ENCODE measurements at regions not wholly inside any gene's neighbourhood (a gene's known extent, or its start where the extent isn't known, plus 50 kb on each side); places are given as distances from the start of the nearest gene placed in this dataset.

GRCh38 chr2:2931318-2932075 lies 446.1 kb downstream of the EIPR1 start:
- ChIA-PET CTCF (no interaction called here), POLR2A (no interaction called here)
- Mint-ChIP-seq H3K9me3 (peaks cover 3 to 12% (median 7%) of the 10 kb centered on the region in 5 donors), H3K27ac (no peak overlapping the region), H3K27me3 (peaks cover 0 to 3% of the 10 kb centered on the region in 2 donors), H3K36me3 (no peaks in the 10 kb centered on the region), H3K4me1 (no peaks in the 10 kb centered on the region), H3K4me3 (no peak overlapping the region)
- Histone ChIP-seq H3K9me3 (ENCODE audit: low read length) (no peaks in the 10 kb centered on the region), H3K36me3 (ENCODE audit: insufficient read depth, low read length) (no peaks in the 10 kb centered on the region), H3K27me3 (ENCODE audit: insufficient read depth, low read length, poor library complexity, severe bottlenecking) (no peaks in the 10 kb centered on the region), H3K27ac (ENCODE audit: low read depth, low read length) (no peak overlapping the region), H3K4me3 (ENCODE audit: low read length) (no peak overlapping the region), H3K4me1 (ENCODE audit: insufficient read depth, low read length) (no peaks in the 10 kb centered on the region)
- no peak for DNase-seq

GRCh38 chr2:2930841-2931240 lies 446.8 kb downstream of the EIPR1 start:
- H3K4me1 ChIP-seq (ENCODE audit: insufficient read depth, low read length): no peaks in the 10 kb centered on the region
- no peak overlapping the region for H3K4me3 ChIP-seq (ENCODE audit: low read length)
- POLR2A ChIA-PET: no interaction called here
- Mint-ChIP-seq H3K27ac (no peak overlapping the region), H3K4me3 (no peak overlapping the region), H3K4me1 (no peaks in the 10 kb centered on the region), H3K27me3 (peaks cover 0 to 3% of the 10 kb centered on the region in 2 donors), H3K36me3 (no peaks in the 10 kb centered on the region), H3K9me3 (peaks cover 3 to 12% (median 7%) of the 10 kb centered on the region in 5 donors)
- H3K36me3 ChIP-seq (ENCODE audit: insufficient read depth, low read length): no peaks in the 10 kb centered on the region
- CTCF ChIA-PET: no interaction called here
- H3K27ac ChIP-seq (ENCODE audit: low read depth, low read length): no peak overlapping the region
- H3K27me3 ChIP-seq (ENCODE audit: insufficient read depth, low read length, poor library complexity, severe bottlenecking): no peaks in the 10 kb centered on the region
- no peak for DNase-seq
- no peaks in the 10 kb centered on the region for H3K9me3 ChIP-seq (ENCODE audit: low read length)

GRCh38 chr2:2926858-2927175 lies 450.8 kb downstream of the EIPR1 start:
- POLR2A ChIA-PET: no interaction called here
- Mint-ChIP-seq H3K9me3 (peaks cover 3 to 12% (median 7%) of the 10 kb centered on the region in 5 donors), H3K4me1 (no peaks in the 10 kb centered on the region), H3K27me3 (peaks cover 0 to 5% of the 10 kb centered on the region in 2 donors), H3K36me3 (no peaks in the 10 kb centered on the region), H3K4me3 (no peak overlapping the region), H3K27ac (no peak overlapping the region)
- H3K36me3 ChIP-seq (ENCODE audit: insufficient read depth, low read length): no peaks in the 10 kb centered on the region
- H3K27me3 ChIP-seq (ENCODE audit: insufficient read depth, low read length, poor library complexity, severe bottlenecking): no peaks in the 10 kb centered on the region
- no peak for DNase-seq
- H3K4me1 ChIP-seq (ENCODE audit: insufficient read depth, low read length): no peaks in the 10 kb centered on the region
- H3K9me3 ChIP-seq (ENCODE audit: low read length): no peaks in the 10 kb centered on the region
- no peak overlapping the region for H3K4me3 ChIP-seq (ENCODE audit: low read length)
- H3K27ac ChIP-seq (ENCODE audit: low read depth, low read length): no peak overlapping the region
- CTCF ChIA-PET: no interaction called here

GRCh38 chr2:2926009-2926857 lies 451.4 kb downstream of the EIPR1 start:
- H3K36me3 ChIP-seq (ENCODE audit: insufficient read depth, low read length): no peaks in the 10 kb centered on the region
- H3K4me1 ChIP-seq (ENCODE audit: insufficient read depth, low read length): no peaks in the 10 kb centered on the region
- H3K27me3 ChIP-seq (ENCODE audit: insufficient read depth, low read length, poor library complexity, severe bottlenecking): no peaks in the 10 kb centered on the region
- H3K27ac ChIP-seq (ENCODE audit: low read depth, low read length): no peak overlapping the region
- no peaks in the 10 kb centered on the region for H3K9me3 ChIP-seq (ENCODE audit: low read length)
- Mint-ChIP-seq H3K27me3 (peaks cover 0 to 5% of the 10 kb centered on the region in 2 donors), H3K36me3 (no peaks in the 10 kb centered on the region), H3K9me3 (peaks cover 3 to 12% (median 7%) of the 10 kb centered on the region in 5 donors), H3K27ac (no peak overlapping the region), H3K4me1 (no peaks in the 10 kb centered on the region), H3K4me3 (no peak overlapping the region)
- H3K4me3 ChIP-seq (ENCODE audit: low read length): no peak overlapping the region
- no peak for DNase-seq
- CTCF ChIA-PET: no interaction called here
- POLR2A ChIA-PET: no interaction called here

- Mint-ChIP-seq H3K27me3 (peaks cover 5 to 9% of the 10 kb centered on the region in 2 donors), H3K9me3 (peaks cover 0 to 4% (median 0%) of the 10 kb centered on the region in 5 donors), H3K4me1 (no peaks in the 10 kb centered on the region), H3K4me3 (no peak overlapping the region), H3K27ac (no peak overlapping the region), H3K36me3 (no peaks in the 10 kb centered on the region)
- Histone ChIP-seq H3K27me3 (ENCODE audit: insufficient read depth, low read length, poor library complexity, severe bottlenecking) (no peaks in the 10 kb centered on the region), H3K4me3 (ENCODE audit: low read length) (no peak overlapping the region), H3K27ac (ENCODE audit: low read depth, low read length) (no peak overlapping the region), H3K4me1 (ENCODE audit: insufficient read depth, low read length) (no peaks in the 10 kb centered on the region), H3K9me3 (ENCODE audit: low read length) (no peaks in the 10 kb centered on the region), H3K36me3 (ENCODE audit: insufficient read depth, low read length) (no peaks in the 10 kb centered on the region)
- no peak for DNase-seq
- ChIA-PET CTCF (no interaction called here), POLR2A (no interaction called here)
These were observed 455.5 kb downstream of the EIPR1 start for GRCh38 chr2:2922156-2922555.

DNA sequence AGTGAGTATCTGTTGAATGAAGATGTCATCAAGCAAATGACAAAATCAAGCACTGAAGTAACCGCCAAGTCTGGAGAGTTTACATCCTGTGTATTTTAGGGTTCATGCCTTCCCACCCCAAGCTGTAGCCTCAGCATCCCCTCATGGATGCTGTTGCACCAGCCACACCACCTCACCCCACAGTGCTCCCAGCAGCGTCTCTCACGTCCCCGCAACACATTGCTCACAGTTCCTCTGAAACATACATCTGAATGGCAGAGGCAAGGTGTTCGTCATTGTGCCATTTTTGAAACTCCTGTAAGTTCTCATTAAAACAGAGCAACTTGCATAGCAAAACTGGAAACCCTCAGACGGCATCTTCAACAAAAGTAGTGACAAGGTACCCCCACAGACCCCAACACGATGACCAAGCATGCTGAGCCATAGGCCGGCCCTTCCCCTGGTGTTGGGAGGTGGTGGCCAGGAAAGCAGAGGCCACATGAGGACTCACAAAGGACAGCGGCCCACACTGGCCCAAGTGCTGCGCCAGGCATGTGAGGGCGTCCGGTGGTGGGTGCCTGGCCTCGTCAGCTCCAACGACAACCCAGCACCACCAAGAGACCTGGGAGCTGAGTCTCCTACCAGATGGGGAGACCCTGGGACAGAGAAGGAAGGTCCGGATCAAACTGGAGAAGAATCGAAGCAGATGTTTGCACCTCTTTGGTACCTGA lies 456.5 kb downstream of the EIPR1 start:
- no peaks in the 10 kb centered on the region for H3K27me3 ChIP-seq (ENCODE audit: insufficient read depth, low read length, poor library complexity, severe bottlenecking)
- CTCF ChIA-PET: no interaction called here
- POLR2A ChIA-PET: no interaction called here

GRCh38 chr2:2919574-2920365 lies 457.8 kb downstream of the EIPR1 start:
- Histone ChIP-seq H3K27me3 (ENCODE audit: insufficient read depth, low read length, poor library complexity, severe bottlenecking) (no peaks in the 10 kb centered on the region), H3K36me3 (ENCODE audit: insufficient read depth, low read length) (no peaks in the 10 kb centered on the region), H3K4me1 (ENCODE audit: insufficient read depth, low read length) (no peaks in the 10 kb centered on the region), H3K27ac (ENCODE audit: low read depth, low read length) (no peak overlapping the region), H3K4me3 (ENCODE audit: low read length) (no peak overlapping the region), H3K9me3 (ENCODE audit: low read length) (no peaks in the 10 kb centered on the region)
- H3K9me3 Mint-ChIP-seq: peaks cover 0 to 8% (median 7%) of the 10 kb centered on the region in 5 donors
- no peak for DNase-seq
- ChIA-PET POLR2A (no interaction called here), CTCF (no interaction called here)
- H3K36me3 Mint-ChIP-seq: no peaks in the 10 kb centered on the region
- peaks cover 7 to 13% of the 10 kb centered on the region in 2 donors for H3K27me3 Mint-ChIP-seq
- H3K27ac Mint-ChIP-seq: no peak overlapping the region
- no peak overlapping the region for H3K4me3 Mint-ChIP-seq
- H3K4me1 Mint-ChIP-seq: no peaks in the 10 kb centered on the region

More for the DNA sequence above, 456.5 kb downstream of the EIPR1 start:
- H3K27ac Mint-ChIP-seq: no peak overlapping the region
- H3K4me1 ChIP-seq (ENCODE audit: insufficient read depth, low read length): no peaks in the 10 kb centered on the region
- H3K4me1 Mint-ChIP-seq: no peaks in the 10 kb centered on the region
- no peaks in the 10 kb centered on the region for H3K36me3 Mint-ChIP-seq
- no peaks in the 10 kb centered on the region for H3K9me3 ChIP-seq (ENCODE audit: low read length)
- H3K9me3 Mint-ChIP-seq: peaks cover 0 to 6% (median 3%) of the 10 kb centered on the region in 5 donors
- no peak overlapping the region for H3K27ac ChIP-seq (ENCODE audit: low read depth, low read length)
- H3K27me3 Mint-ChIP-seq: peaks cover 7 to 13% of the 10 kb centered on the region in 2 donors
- no peaks in the 10 kb centered on the region for H3K36me3 ChIP-seq (ENCODE audit: insufficient read depth, low read length)
- H3K4me3 ChIP-seq (ENCODE audit: low read length): no peak overlapping the region
- no peak for DNase-seq
- H3K4me3 Mint-ChIP-seq: no peak overlapping the region
